Pancreas (tissue), 10 donors: ENCODE measurements at regions not wholly inside any gene's neighbourhood (a gene's known extent, or its start where the extent isn't known, plus 50 kb on each side); places are given as distances from the start of the nearest gene placed in this dataset.
"Not testable (repeated sequence)": the region's sequence is repeated elsewhere in the genome, so short reads cannot be mapped to it uniquely, and the experiment has no call there.

Experiments
- ATAC-seq, 4 donors: fragments of 200-7000 bp; cut with Tn5 transposase; one replicate each; pipeline versions ENCODE4 v1.8.0 to v1.9.1; 2020; ENCODE audit warnings: mild to moderate bottlenecking in 4 of 4, moderate library complexity in 4 of 4
- DNase-seq, 6 donors: peaks; one replicate each; pipeline ENCODE4 v3.0.0-alpha.2; 2020
- FAIRE-seq: peaks from 2 replicates; lab custom pipeline; 2012; peaks lifted over from hg19 to GRCh38; lab: Jason Lieb, UNC
- H3K27ac ChIP-seq, 4 donors: fragments of 200-600 bp; sonication (generic); 1 replicate in 3 of 4; 2 replicates in 1 of 4; pipeline versions ENCODE4 v1.5.0 to v1.8.0; 2020
- H3K27me3 ChIP-seq, 4 donors: fragments of 200-600 bp; one replicate each; pipeline ENCODE4 v1.8.0; 2021
- H3K36me3 ChIP-seq, 3 donors: fragments of 200-600 bp; sonication (generic) in 1 of 3; one replicate each; pipeline versions ENCODE4 v1.5.0 to v1.8.0; 2020 to 2021
- H3K4me1 ChIP-seq, 3 donors: fragments of 200-600 bp; one replicate each; pipeline ENCODE4 v1.8.0; 2021
- H3K4me3 ChIP-seq, 4 donors: fragments of 200-600 bp; sonication (generic) in 2 of 4; one replicate each; pipeline versions ENCODE4 v1.5.0 to v1.8.0; 2020 to 2021
- H3K9me3 ChIP-seq, 4 donors: fragments of 200-600 bp; one replicate each; pipeline ENCODE4 v1.8.0; 2021
- CTCF ChIP-seq, 4 donors: fragments of 200-600 bp; sonication (generic) in 3 of 4; IDR thresholded peaks; one replicate each; pipeline versions ENCODE4 v1.5.0 to v1.8.0; 2021; ENCODE audit warnings: antibody characterized with exemption in 4 of 4
- WGBS, 2 donors: extraction: QIAGEN DNeasy Blood & Tissue Kit; methylation state at CpG; one replicate each; pipeline ENCODE4 v1.1.7; 2013; 5-methylcytosine and 5-hydroxymethylcytosine counted together
- intact Hi-C, 3 donors: fragments of 100-400 bp; cut with DNase I; formaldehyde crosslinking; loops; one replicate each; pipeline versions ENCODE4 v1.11.1 to v1.14.2; 2022
- donor health status: healthy with polysubstance abuse.
- donor health status: DM: no; HTN: no; CAD: no; lungs with moderate emphysema.
- donor health status: DM: no; HTN: no; CAD: no.
- donor health status: control.
- donor health status: control.
- donor health status: Bipolar disorder and iron deficiency.
- donor health status: DM: yes; HTN: yes; CAD: no.
- donor health status: DM: no; HTN: no; CAD: no.
- donor health status: DM: no; HTN: no; CAD: no.
- donor health status: DM: yes; HTN: yes; CAD: no.

- 44 to 50% methylated on average over 3 of the region's 3 CpGs for WGBS, 2 donors
- no peak for FAIRE-seq
- no peak for DNase-seq
- intact Hi-C loops, result no loop called here
- peaks cover 0 to 4% (median 0%) of the 10 kb centered on the region in 4 donors for H3K27me3 ChIP-seq
- H3K27ac ChIP-seq, result no peak overlapping the region
- H3K36me3 ChIP-seq, result no peaks in the 10 kb centered on the region
- no peak overlapping the region for H3K4me3 ChIP-seq
- TF ChIP-seq CTCF (IDR thresholded peaks at IDR 0.05), result no peak
- no peaks in the 10 kb centered on the region for H3K9me3 ChIP-seq
- no peak for ATAC-seq
- no peaks in the 10 kb centered on the region for H3K4me1 ChIP-seq
Measured at GRCh38 chr3:24006-24405, 172.6 kb upstream of the CHL1 start.

DNA sequence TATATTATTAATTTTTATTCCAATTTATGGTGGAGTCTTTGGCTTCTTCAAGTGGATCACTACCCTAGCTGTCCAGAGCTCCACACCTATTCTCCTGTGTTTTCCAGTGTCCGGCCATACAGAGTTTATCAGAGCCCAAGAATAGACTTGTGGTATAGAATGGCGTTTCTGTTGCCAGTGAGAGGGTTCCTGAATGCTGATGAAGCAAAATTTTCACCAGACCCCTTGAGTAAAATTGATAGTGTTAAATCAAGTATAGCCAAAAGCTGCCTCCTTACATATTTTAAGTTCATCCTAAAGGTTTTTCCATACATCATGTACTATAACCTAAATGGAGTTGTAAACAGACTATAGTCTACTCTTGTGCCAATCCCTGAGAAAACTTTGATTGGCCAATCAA, 171.5 kb upstream of the CHL1 start:
- no peak for FAIRE-seq
- WGBS, 2 donors, result 41 to 49% methylated on average over 2 of the region's 2 CpGs
- no peaks in the 10 kb centered on the region for H3K9me3 ChIP-seq
- ATAC-seq, result no peak
- intact Hi-C loops, result no loop called here
- no peak for DNase-seq
- no peak overlapping the region for H3K27ac ChIP-seq
- peaks cover 0 to 4% (median 0%) of the 10 kb centered on the region in 4 donors for H3K27me3 ChIP-seq
- H3K36me3 ChIP-seq, result no peaks in the 10 kb centered on the region
- TF ChIP-seq CTCF (IDR thresholded peaks at IDR 0.05), result no peak
- no peaks in the 10 kb centered on the region for H3K4me1 ChIP-seq
- no peak overlapping the region for H3K4me3 ChIP-seq

DNA sequence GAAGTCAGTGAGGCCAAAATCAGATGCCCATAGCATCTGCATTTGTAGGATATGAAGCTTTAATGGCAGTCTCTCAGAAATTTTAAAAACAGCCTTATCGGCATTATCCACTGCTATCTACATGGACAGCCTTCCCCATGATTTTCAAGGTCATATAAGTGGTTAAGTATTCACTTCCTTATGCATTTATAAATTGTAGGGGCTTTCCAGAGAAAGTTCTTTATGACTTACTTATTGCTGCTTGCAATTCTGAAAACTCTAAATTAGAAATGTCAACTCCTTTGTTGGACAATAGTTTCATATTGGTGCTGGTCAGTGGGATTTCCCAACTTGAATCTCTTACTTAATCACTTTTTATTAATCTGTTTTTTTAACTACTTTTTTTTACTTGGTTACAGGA, 160.6 kb upstream of the CHL1 start:
- H3K27me3 ChIP-seq, H3K4me3 ChIP-seq, H3K36me3 ChIP-seq, FAIRE-seq, intact Hi-C loops, H3K4me1 ChIP-seq, H3K9me3 ChIP-seq, DNase-seq, ATAC-seq, H3K27ac ChIP-seq: not testable (repeated sequence)
- 70 to 87% methylated on average over 1 of the region's 1 CpG for WGBS, 2 donors

DNA sequence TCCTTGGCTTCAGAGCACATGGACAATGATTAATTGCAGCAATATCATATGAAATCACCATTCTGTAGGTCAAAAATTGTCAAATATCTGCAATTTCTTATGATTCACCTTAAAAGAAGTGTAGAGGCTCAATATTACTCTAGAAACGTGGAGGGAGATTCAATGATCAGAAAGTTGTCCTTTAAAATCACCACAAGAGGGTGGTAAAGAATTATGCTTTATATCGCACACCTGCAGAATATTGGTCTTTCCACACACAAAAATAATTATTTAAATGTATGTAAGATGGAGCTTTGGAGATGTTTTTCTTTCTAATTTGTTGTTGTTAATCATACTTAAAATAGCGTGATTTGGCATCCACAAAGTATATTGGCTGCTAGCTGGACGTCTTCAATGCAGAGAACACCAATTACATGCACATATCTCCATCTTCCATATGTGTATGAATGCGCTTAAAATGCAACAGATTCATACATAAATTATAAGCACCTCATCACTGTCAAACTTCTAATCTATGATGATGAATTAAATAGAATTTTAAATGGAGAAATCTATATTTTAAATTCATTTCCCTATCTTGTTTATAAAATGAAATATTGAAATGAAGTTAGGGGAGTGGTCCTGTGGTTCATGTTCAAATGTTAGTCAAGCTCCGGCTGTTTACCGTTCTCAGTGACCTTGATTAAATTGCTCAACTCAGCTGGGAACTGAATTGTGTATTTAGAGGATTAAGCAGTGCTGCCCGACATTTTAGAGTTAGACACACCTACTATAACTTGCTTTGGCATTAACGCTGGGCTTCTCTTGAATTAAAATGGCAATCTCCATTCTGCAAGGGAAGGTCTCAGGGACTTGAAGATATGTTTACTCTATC, 153.5 kb upstream of the CHL1 start:
- H3K36me3 ChIP-seq, H3K27me3 ChIP-seq, DNase-seq, intact Hi-C loops, H3K4me1 ChIP-seq, H3K4me3 ChIP-seq, H3K9me3 ChIP-seq, H3K27ac ChIP-seq: not testable (repeated sequence)
- ATAC-seq (peak in 3 of 4 donors; percentile 62 to 78 (median 63)), FAIRE-seq (peak; percentile 67)
- TF ChIP-seq CTCF (IDR thresholded peaks at IDR 0.05), result peak in 3 of 4 donors; percentile 10 to 40 (median 29)
- 19 to 20% methylated on average over 9 of the region's 9 CpGs for WGBS, 2 donors

DNA sequence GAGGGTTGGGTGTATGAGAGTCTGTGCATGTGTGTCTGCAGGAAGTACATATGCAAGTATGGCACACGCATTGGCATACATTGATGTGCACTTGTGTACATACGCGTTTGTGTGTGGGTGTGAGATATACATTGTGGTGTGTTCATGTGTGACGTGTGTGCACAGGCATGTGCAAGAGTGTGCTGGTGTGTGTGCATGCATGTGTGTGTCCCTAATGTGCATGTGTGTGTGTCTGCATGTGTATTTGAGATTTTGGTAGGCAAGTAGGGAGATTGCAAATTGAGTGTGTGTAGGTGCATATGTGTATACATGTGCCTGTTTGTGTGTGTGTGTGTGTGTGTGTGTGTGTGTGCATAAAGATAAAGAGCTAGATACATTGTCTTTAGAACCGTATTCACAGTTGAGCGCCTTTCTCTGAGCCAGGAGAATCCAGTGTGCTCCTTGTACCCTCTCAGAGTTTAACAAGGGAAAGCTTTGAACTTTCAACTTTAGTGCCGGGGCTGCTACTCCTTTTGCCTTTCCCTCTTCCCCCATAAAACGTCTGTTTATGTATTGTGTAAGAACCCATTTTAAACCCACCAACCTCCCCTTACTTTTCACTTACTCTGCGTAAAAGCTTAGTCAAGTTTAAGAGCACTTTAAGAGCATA, 152.4 kb upstream of the CHL1 start:
- TF ChIP-seq CTCF (IDR thresholded peaks at IDR 0.05), result no peak
- Histone ChIP-seq H3K4me3 (no peak overlapping the region), H3K27me3 (no peaks in the 10 kb centered on the region), H3K4me1 (no peaks in the 10 kb centered on the region), H3K27ac (no peak overlapping the region), H3K9me3 (no peaks in the 10 kb centered on the region), H3K36me3 (no peaks in the 10 kb centered on the region)
- intact Hi-C loops, result no loop called here
- WGBS, 2 donors, result 61 to 73% methylated on average over 9 of the region's 9 CpGs
- DNase-seq (no peak), ATAC-seq (no peak), FAIRE-seq (no peak)

GRCh38 chr3:44941-45340, 151.6 kb upstream of the CHL1 start:
- FAIRE-seq, H3K9me3 ChIP-seq: not testable (repeated sequence)

More at GRCh38 chr3:44941-45340, 151.6 kb upstream of the CHL1 start:
- DNase-seq, H3K36me3 ChIP-seq, ATAC-seq, H3K27ac ChIP-seq, H3K4me1 ChIP-seq, intact Hi-C loops, H3K27me3 ChIP-seq, H3K4me3 ChIP-seq: not testable (repeated sequence)
- 36 to 52% methylated on average over 5 of the region's 5 CpGs for WGBS, 2 donors
